Breast epithelium (tissue), 4 donors: ENCODE measurements at regions not wholly inside any gene's neighbourhood (a gene's known extent, or its start where the extent isn't known, plus 50 kb on each side); places are given as distances from the start of the nearest gene placed in this dataset.
"Not testable (repeated sequence)": the region's sequence is repeated elsewhere in the genome, so short reads cannot be mapped to it uniquely, and the experiment has no call there.

ENCODE experiments used
- DNase-seq, 2 donors: peaks; one replicate each; pipeline ENCODE4 v3.0.0-alpha.2; 2019; ENCODE audit warnings: low spot score in 2 of 2
- H3K27ac ChIP-seq, 2 donors: fragments of 200-600 bp; sonication (generic) in 1 of 2; one replicate each; pipeline ENCODE4 v1.5.1; 2016 to 2019; ENCODE audit warnings: mild to moderate bottlenecking in 1 of 2
- H3K27me3 ChIP-seq, 2 donors: fragments of 200-600 bp; sonication (generic) in 1 of 2; one replicate each; pipeline versions ENCODE4 v1.5.1 to v1.6.0; 2017 to 2019; ENCODE audit warnings: control low read depth in 1 of 2, mild to moderate bottlenecking in 1 of 2
- H3K36me3 ChIP-seq: fragments of 200-600 bp; one replicate; pipeline ENCODE4 v1.5.1; 2019
- H3K4me1 ChIP-seq, 2 donors: fragments of 200-600 bp; sonication (generic); one replicate each; pipeline ENCODE4 v1.5.1; 2016 to 2019; ENCODE audit warnings: control low read depth in 1 of 2
- H3K4me3 ChIP-seq, 3 donors: fragments of 200-600 bp; sonication (generic); 1 replicate in 2 of 3; 2 replicates in 1 of 3; pipeline ENCODE4 v1.5.1; 2016 to 2019; ENCODE audit warnings: mild to moderate bottlenecking in 3 of 3, moderate library complexity in 2 of 3
- H3K9me3 ChIP-seq, 2 donors: fragments of 200-600 bp; sonication (generic) in 1 of 2; one replicate each; pipeline ENCODE4 v1.5.1; 2016 to 2019; ENCODE audit warnings: control low read depth in 1 of 2
- CTCF ChIP-seq, 3 donors: fragments of 450-650 bp; IDR thresholded peaks; one replicate each; pipeline ENCODE4 v1.5.1; 2016 to 2017; ENCODE audit warnings: antibody characterized with exemption in 3 of 3, mild to moderate bottlenecking in 3 of 3, moderate library complexity in 3 of 3
- POLR2A ChIP-seq: fragments of 450-650 bp; IDR thresholded peaks from one replicate; pipeline ENCODE4 v1.6.1; 2016; ENCODE audit warnings: antibody characterized with exemption, mild to moderate bottlenecking, moderate library complexity
- POLR2AphosphoS5 ChIP-seq, 3 donors: sonication (generic); formaldehyde crosslinking; IDR thresholded peaks; one replicate each; pipeline ENCODE4 v1.6.1; 2017; ENCODE audit warnings: antibody characterized with exemption in 3 of 3
- intact Hi-C: fragments of 100-400 bp; cut with DNase I; formaldehyde crosslinking; loops from one replicate; pipeline ENCODE4 v1.15.1; 2023; ENCODE audit warnings: low total_unique reads

- H3K4me3 ChIP-seq, result no peak overlapping the region
- H3K27me3 ChIP-seq, result peaks cover 0 to 5% of the 10 kb centered on the region in 2 donors
- no peaks in the 10 kb centered on the region for H3K4me1 ChIP-seq
- H3K27ac ChIP-seq, result no peak overlapping the region
- intact Hi-C loops, result no loop called here
- no peaks in the 10 kb centered on the region for H3K36me3 ChIP-seq
- H3K9me3 ChIP-seq, result no peaks in the 10 kb centered on the region
- DNase-seq, result no peak
- TF ChIP-seq POLR2AphosphoS5 (IDR thresholded peaks at IDR 0.05) (no peak), CTCF (IDR thresholded peaks at IDR 0.05) (no peak), POLR2A (no peak)
These were observed 57.6 kb upstream of the PPP2R3B start for GRCh38 chrX:444305-444704.

- DNase-seq, result no peak
These were observed 59.0 kb upstream of the PPP2R3B start for GRCh38 chrX:445727-446126.

GRCh38 chrX:446245-446644 lies 59.5 kb upstream of the PPP2R3B start:
- Histone ChIP-seq H3K27me3 (peaks cover 0 to 3% of the 10 kb centered on the region in 2 donors), H3K4me1 (no peaks in the 10 kb centered on the region), H3K36me3 (no peaks in the 10 kb centered on the region), H3K27ac (no peak overlapping the region), H3K4me3 (no peak overlapping the region), H3K9me3 (no peaks in the 10 kb centered on the region)
- no peak for TF ChIP-seq CTCF (IDR thresholded peaks at IDR 0.05)
- TF ChIP-seq POLR2AphosphoS5 (IDR thresholded peaks at IDR 0.05), result no peak
- no peak for TF ChIP-seq POLR2A
- intact Hi-C loops, result no loop called here
- no peak for DNase-seq

More at GRCh38 chrX:445727-446126, 59.0 kb upstream of the PPP2R3B start:
- Histone ChIP-seq H3K4me1 (no peaks in the 10 kb centered on the region), H3K27ac (no peak overlapping the region), H3K4me3 (no peak overlapping the region), H3K27me3 (peaks cover 0 to 3% of the 10 kb centered on the region in 2 donors), H3K36me3 (no peaks in the 10 kb centered on the region), H3K9me3 (no peaks in the 10 kb centered on the region)
- intact Hi-C loops, result no loop called here
- TF ChIP-seq POLR2AphosphoS5 (IDR thresholded peaks at IDR 0.05), result no peak
- no peak for TF ChIP-seq CTCF (IDR thresholded peaks at IDR 0.05)

- H3K36me3 ChIP-seq, result no peaks in the 10 kb centered on the region
- intact Hi-C loops, result no loop called here
- DNase-seq, result no peak
- H3K27me3 ChIP-seq, result peaks cover 0 to 3% of the 10 kb centered on the region in 2 donors
- no peaks in the 10 kb centered on the region for H3K9me3 ChIP-seq
- H3K4me3 ChIP-seq, result no peak overlapping the region
- H3K4me1 ChIP-seq, result no peaks in the 10 kb centered on the region
- no peak for TF ChIP-seq POLR2A
- TF ChIP-seq POLR2AphosphoS5 (IDR thresholded peaks at IDR 0.05), result no peak
- no peak for TF ChIP-seq CTCF (IDR thresholded peaks at IDR 0.05)
- H3K27ac ChIP-seq, result no peak overlapping the region
These were observed 60.3 kb upstream of the PPP2R3B start for GRCh38 chrX:447052-447451.

- H3K4me3 ChIP-seq, DNase-seq, intact Hi-C loops, H3K4me1 ChIP-seq, H3K9me3 ChIP-seq, H3K27ac ChIP-seq, H3K27me3 ChIP-seq, H3K36me3 ChIP-seq: not testable (repeated sequence)
These were observed 65.0 kb upstream of the PPP2R3B start for GRCh38 chrX:451750-452149.

- TF ChIP-seq POLR2A, result no peak
- no peak for TF ChIP-seq CTCF (IDR thresholded peaks at IDR 0.05)
- no peak for TF ChIP-seq POLR2AphosphoS5 (IDR thresholded peaks at IDR 0.05)
- intact Hi-C loops, result no loop called here
These were observed 65.9 kb upstream of the PPP2R3B start for GRCh38 chrX:452598-452997.

GRCh38 chrX:454514-454913 lies 67.8 kb upstream of the PPP2R3B start:
- intact Hi-C loops, result not testable (repeated sequence)

More at GRCh38 chrX:452598-452997, 65.9 kb upstream of the PPP2R3B start:
- Histone ChIP-seq H3K27me3 (peaks cover 0 to 3% of the 10 kb centered on the region in 2 donors), H3K36me3 (no peaks in the 10 kb centered on the region), H3K4me1 (no peaks in the 10 kb centered on the region), H3K27ac (no peak overlapping the region), H3K9me3 (peaks cover 0 to 6% of the 10 kb centered on the region in 2 donors), H3K4me3 (no peak overlapping the region)
- DNase-seq, result no peak

More at GRCh38 chrX:454514-454913, 67.8 kb upstream of the PPP2R3B start:
- H3K4me3 ChIP-seq, H3K27ac ChIP-seq, H3K36me3 ChIP-seq, H3K9me3 ChIP-seq, H3K27me3 ChIP-seq, H3K4me1 ChIP-seq: not testable (repeated sequence)
- DNase-seq, result peak in 1 of 2 donors; percentile 2
